ENCODE measurements at regions not wholly inside any gene's neighbourhood (a gene's known extent, or its start where the extent isn't known, plus 50 kb on each side); places are given as distances from the start of the nearest gene placed in this dataset.

- TF ChIP-seq CTCF (conservative IDR thresholded peaks at IDR 0.05; ENCODE audit: low read depth) = no peak
- H3K27ac ChIP-seq = no peak overlapping the region
- DNase-seq (ENCODE audit: low spot score) = no peak
- CTCF ChIA-PET = no interaction called here
- POLR2A ChIA-PET (ENCODE audit: low non-redundant PET) = no interaction called here
Observed at GRCh38 chr7:12917801-12918200, 230.4 kb downstream of the ARL4A start.

GRCh38 chr7:12921751-12922345 lies 234.4 kb downstream of the ARL4A start:
- no peak for DNase-seq (ENCODE audit: low spot score)
- ChIA-PET POLR2A (ENCODE audit: low non-redundant PET) (interaction anchor here (0.9 kb wide), 1 partner anchor 234 kb away, joined by 3 read pairs; the partner anchor contains the start of gene ARL4A), CTCF (interaction anchor here (1.0 kb wide), 1 partner anchor 35 kb away, joined by 4 read pairs; no protein-coding TSS in a partner anchor)
- no peak overlapping the region for H3K27ac ChIP-seq
- no peak for TF ChIP-seq CTCF (conservative IDR thresholded peaks at IDR 0.05; ENCODE audit: low read depth)

- TF ChIP-seq CTCF (conservative IDR thresholded peaks at IDR 0.05; ENCODE audit: low read depth) = no peak
- ChIA-PET POLR2A (ENCODE audit: low non-redundant PET) (no interaction called here), CTCF (interaction anchor here (0.6 kb wide), 1 partner anchor 19 kb away, joined by 3 read pairs; no protein-coding TSS in a partner anchor)
- no peak overlapping the region for H3K27ac ChIP-seq
- DNase-seq (ENCODE audit: low spot score) = peak; percentile 75
Observed at GRCh38 chr7:12923971-12924370, 236.5 kb downstream of the ARL4A start.

- POLR2A ChIA-PET (ENCODE audit: low non-redundant PET) = no interaction called here
- H3K27ac ChIP-seq = no peak overlapping the region
- no peak for TF ChIP-seq CTCF (conservative IDR thresholded peaks at IDR 0.05; ENCODE audit: low read depth)
- CTCF ChIA-PET = interaction anchor here (0.6 to 1.7 kb wide), 2 partner anchors 66 to 240 kb away, joined by 3 to 4 read pairs; no protein-coding TSS in a partner anchor
- no peak for DNase-seq (ENCODE audit: low spot score)
Observed at GRCh38 chr7:12926206-12926605, 238.8 kb downstream of the ARL4A start.

- H3K27ac ChIP-seq = no peak overlapping the region
- DNase-seq (ENCODE audit: low spot score) = no peak
- TF ChIP-seq CTCF (conservative IDR thresholded peaks at IDR 0.05; ENCODE audit: low read depth) = no peak
- POLR2A ChIA-PET (ENCODE audit: low non-redundant PET) = no interaction called here
- CTCF ChIA-PET = no interaction called here
Observed at GRCh38 chr7:12927635-12928434, 240.4 kb downstream of the ARL4A start.

- no peak overlapping the region for H3K27ac ChIP-seq
- no peak for TF ChIP-seq CTCF (conservative IDR thresholded peaks at IDR 0.05; ENCODE audit: low read depth)
- no peak for DNase-seq (ENCODE audit: low spot score)
- ChIA-PET POLR2A (ENCODE audit: low non-redundant PET) (no interaction called here), CTCF (no interaction called here)
Observed at GRCh38 chr7:12929476-12930140, 242.2 kb downstream of the ARL4A start.

Data from RWPE1 (cell line).